ENCODE measurements at regions not wholly inside any gene's neighbourhood (a gene's known extent, or its start where the extent isn't known, plus 50 kb on each side); places are given as distances from the start of the nearest gene placed in this dataset.

DNA sequence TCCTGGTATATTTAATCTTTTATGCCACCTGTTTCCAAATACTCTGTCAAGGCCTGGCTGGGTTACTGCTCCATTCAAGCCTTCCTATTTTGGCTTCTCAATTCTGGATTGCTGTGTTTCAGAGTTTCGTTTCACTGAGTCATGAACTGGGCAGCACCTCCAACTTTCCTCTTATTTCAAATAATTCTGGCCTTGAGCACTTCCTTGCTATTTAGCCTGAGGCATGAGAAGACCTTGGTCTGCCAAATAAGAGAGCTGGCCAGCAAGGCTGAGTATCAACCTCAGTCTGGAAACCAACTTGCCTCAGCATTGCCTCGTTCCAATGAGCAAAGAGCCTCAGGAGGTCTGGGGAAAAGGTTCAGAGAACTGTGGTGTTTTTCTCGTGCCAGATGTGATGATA is 66.6 kb downstream of the TNFAIP3 start:
- DNase-seq, result no peak

DNA sequence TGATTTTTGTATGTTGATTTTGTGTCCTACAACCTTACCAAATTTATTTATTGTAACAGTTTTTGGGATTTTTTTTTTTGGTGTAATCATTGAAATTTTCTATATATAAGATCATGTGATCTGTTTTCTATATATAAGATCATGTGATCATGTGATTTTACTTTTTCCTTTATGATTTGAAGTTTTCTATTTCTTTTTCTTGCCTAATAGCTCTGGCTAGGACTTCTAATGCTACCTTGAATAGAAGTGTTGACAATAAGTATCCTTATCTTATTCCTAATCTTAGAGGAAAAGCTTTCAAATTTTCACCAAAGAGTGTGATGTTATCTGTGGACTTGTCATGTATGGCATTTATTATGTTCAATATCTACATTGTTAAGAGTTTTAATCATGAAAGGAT is 69.7 kb downstream of the TNFAIP3 start:
- no peak for DNase-seq

DNA sequence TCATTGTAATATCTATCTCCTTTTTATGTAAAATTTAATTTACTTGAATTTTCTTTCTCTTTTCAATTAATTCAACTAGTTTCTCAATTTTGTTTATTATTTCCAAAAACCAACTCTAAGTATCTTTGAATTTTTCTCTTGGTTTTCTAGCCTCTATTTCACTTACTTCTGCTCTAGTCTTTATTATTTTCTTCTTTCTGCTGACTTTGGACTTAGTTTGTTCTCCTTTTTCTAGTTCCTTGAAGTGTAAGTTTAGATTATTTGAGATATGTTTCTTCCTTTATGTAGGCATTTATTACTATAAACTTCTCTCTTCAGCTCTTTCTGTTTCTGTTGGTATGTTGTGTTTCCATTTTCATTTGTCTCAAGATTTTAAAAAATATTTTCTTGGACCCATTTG is 70.8 kb downstream of the TNFAIP3 start:
- no peak for DNase-seq

DNA sequence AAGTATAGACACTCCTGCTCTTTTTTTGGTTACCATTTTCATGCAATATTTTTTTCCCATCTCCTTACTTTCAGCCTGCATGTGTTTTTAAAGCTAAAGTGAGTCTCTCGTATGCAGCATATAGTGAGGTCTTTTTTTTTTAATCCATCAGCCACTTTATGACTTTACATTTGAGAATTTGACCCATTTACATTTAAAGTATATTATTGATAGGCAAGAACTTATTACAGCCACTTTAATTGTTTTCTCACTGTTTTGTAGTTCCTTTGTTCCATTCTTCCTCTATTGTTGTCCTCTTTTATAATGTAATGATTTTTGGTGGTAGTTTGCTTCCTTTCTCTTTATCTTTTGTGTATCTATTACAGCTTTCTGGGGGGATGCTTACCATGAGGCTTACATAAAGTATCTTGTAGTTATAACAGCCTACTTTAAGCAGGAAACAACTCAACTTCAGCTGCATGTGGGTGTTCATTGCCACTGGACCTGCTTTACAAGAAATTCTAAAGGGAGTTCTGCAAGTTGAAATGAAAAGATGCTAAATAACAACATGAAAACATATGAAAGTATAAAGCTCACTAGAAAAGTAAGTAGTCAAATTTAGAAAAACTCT is 71.8 kb downstream of the TNFAIP3 start:
- DNase-seq, result no peak

DNA sequence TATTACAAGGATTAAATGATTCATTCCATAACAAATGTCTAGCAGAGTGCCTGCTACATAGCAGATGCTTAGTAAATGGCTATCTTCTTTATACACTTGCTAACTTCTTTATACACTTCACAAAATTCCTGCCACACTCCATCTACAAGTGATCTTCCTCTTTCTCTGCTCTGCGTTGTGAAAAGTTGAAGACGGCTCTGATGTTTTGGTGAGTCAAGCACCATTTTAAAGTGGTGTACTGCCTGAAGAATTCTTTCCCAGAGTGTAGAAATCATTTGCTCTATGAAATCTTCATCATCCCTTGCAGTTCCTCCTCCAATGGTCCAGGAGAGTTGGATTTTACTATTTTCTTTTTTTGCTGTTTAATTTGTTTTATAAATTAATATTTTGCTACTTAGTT is 74.9 kb downstream of the TNFAIP3 start:
- DNase-seq, result no peak

DNA sequence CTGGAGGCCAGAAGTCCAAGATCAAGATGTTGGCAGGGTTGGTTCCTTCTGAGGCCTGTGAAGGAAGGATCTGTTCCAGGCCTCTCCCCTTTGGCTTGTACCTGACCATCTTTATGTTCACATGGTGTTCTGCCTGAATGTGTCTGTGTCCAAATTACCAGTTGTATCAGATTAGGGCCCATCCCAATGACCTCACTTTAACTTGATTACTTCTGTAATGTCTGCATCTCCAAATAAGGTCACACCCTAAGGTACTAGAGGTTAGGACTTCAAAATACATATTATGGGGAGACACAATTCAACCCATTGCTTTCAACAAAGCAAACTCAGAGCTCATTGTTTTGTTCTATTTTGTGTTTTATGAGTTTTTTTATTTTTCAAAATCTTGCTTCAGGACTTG is 75.7 kb downstream of the TNFAIP3 start:
- no peak for DNase-seq

DNA sequence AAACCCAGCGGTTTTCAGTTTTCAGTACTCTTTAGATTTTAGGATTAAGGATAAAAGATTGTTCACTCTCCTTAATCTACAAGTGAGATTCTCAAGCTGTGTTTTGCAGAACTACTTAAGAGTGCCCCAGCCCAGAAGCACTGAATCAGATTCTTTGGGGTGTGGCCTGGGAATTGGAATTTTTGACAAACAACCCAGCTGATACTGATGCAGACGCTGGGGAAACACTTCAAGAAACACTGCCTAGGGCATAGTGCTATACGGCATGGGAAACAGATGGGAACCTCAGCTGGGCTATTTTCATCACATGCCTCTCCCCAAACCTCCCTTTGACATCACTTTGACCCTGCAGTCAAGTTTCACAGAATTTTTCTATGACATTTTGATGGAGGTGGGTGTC is 77.3 kb downstream of the TNFAIP3 start:
- peak; percentile 30 for DNase-seq

DNA sequence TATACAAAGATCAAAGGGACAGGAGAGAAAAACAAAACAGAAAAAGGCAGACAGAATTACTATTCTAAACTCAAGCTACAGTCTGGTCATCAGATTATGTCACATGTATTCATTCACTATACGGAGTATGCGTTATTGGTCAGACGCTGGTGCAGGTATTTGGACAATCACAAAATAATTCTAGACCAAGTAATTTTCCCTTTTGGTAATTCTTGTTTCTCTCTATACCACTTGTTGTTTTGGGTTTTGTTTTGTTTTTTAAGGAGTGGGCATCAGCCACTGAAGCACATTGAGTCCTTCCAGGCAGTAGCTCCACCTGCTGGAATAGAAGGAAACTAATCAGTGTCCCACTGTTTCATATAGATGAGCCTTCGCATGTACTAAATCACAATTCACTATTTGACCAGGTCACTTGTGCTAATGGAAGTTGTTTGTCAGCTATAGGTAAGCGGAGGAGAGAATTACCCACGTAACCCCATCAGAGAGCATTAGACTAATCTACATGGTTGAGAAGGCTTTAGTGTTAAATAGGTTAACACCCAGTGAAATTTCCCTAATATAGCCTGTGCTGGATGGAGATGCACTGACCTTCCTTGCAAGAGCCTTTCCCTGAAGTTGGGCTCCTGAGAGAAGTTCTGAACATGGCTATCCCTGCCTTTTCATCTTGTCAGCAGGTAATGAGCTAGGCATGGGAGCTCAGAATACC is 77.9 kb downstream of the TNFAIP3 start:
- DNase-seq, result peak; percentile 15

DNA sequence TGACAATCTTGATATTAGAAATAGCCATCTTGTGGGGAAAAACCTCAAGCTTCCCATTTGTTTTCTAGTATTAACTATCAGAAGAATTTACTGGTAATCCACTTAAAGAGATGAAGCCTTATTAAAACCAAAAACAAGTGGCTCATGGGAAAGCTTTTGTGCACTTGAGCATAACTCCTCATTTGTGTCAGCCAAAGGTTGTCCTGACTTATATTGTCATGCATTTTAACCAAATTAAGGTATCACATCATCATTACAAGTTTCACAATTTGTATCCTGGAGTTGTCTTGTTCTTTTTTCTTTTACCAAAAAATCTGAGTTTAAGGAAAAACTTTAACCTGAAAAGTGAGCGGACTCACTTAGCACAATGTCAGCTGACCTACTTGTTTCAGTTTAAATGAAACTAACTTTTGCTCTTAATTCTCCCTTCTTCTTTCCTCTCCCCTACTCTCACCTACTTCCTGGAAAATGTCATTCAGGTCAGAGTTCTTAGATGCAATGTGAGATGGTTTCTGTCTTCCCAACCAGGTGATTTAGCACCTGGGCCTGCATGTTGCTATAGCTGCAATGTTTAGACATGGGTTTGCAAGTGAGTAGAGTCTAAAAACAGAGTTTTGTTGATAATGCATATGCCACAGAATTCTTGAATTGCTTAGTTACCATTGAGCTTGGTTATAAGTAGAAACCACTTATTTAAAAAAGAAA is 82.8 kb downstream of the TNFAIP3 start:
- no peak for DNase-seq

DNA sequence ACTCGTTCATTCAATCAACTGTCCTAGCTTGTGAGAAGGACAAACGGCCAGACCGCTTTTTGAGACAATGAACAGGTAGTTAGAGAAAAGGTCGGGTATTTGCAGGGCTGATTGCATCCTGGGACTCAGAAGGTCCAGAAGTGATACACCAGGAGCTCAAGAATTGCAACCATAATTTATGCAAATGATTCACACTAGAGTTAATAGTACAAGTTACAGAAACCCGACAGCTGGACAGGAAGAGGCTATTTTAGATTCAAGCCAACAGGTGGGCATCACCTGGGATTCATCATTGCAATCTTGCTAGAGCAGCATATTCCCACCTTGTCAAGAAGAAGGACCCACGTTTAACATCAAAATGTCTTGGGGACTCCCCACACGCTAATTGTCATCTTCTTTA is 83.5 kb downstream of the TNFAIP3 start:
- no peak for DNase-seq

DNA sequence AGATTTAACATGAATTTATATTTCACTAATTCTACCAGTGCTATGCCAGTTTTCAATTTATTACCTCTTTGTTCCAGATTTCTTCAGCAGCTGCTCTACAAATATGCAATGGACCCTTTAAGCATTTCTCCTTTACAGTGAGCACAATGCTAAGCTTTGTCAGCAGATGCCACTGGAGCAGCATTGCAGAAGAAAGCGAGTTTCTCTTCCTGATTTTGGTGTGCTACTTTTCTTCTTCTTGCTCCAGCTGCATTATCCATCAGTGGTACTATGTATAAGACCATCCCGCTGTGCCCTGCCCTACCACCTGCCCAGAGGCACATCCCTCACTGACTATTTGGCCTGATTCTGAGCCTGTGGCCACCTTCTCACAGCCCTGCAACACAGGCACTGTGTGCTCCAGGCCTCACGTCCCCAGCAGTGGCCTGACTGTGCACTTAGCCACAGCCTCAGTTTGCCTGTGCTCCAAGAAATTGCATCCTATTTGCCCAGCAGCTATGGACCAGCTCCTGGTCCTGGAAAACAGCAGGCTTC is 84.1 kb downstream of the TNFAIP3 start:
- no peak for DNase-seq

DNA sequence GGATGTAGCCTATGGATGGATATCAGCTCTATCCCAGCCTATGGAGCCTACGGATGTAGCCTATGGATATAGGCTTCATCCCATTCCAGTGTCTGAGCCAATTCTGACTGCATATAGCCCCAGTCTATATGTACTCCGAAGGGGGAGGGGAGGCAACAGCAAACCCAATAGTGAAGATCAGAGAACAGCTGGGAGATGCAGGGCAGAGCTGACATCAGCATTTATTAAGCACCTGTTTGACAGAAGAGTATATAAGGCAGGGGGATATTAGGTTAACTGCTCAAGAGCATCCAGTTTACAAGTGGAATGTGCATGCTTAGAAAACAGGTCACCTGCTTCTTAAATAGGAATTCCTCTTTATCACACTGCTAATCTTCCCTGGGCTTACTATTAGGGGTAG is 85.2 kb downstream of the TNFAIP3 start:
- DNase-seq, result no peak

DNA sequence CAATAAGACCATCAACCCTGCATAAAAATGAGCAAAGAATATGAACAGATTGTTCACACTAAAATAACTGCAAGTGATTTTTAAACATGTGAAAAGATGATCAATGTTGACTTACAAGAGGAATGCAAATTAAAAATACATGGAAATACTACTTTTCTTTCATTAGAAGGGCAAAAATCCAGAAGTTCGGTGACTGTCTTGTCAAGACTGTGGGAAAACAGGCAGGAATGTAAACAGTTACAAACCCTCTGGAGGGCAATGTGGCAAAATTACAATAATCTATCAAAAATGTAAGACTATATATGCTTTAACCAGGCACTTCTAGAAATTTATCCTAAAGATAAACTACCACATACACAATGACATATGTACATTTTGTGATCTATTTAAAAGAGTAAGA is 86.7 kb downstream of the TNFAIP3 start:
- no peak for DNase-seq

DNA sequence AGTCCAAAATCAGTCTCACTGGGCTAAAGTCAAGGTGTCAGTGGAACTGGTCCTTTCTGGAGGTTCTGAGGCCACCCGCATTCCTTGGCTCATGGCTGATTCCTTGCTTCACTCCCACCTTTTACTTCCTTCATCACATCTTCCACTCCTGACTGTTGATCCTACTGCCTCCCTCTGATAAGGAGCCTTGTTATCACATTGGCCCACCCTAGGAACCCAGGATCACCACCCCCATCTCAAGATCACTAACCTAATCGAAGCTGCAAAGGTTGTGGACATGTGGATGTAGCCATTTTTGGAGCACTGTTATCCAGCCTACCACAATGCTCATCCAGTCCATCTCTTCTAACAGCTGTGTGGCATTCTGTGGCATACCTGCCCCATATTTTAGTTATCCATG is 87.2 kb downstream of the TNFAIP3 start:
- DNase-seq, result no peak

DNA sequence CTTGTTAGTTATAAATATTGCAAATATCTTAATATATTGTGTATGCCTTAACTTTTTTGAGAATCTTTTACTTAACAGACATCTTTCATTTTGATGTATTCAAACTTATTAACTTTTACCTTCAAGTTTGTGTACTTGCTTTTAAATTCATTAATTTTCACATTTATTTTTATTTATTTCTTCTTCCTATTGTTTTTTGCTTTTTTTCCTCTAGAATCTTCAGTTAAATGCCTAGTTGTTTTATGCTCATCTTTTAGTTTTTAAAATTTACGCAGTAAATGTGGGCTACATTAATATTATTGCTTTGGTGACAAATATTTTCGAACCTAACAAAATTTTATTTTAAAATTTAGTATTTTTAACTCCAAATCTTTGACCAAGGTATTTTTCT is 89.0 kb downstream of the TNFAIP3 start:
- DNase-seq, result no peak

DNA sequence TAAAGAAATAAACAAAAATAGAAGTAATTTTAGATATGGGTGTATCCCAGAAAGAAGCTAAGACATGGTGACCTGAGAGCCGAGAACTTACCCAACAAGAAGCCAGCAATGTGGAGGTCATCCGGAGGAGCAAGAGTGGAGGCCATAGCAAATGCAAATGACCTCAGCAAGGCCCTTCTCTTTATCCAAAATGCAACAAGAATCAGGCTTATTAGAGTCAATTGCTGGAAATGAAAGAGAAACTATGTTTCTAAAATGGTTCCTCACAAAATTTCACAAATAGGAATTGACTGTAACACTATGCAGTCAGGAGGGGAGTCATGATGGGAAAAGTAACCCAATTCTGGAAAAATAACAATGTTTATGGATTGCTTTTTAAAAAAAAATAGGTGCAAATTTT is 90.4 kb downstream of the TNFAIP3 start:
- no peak for DNase-seq

DNA sequence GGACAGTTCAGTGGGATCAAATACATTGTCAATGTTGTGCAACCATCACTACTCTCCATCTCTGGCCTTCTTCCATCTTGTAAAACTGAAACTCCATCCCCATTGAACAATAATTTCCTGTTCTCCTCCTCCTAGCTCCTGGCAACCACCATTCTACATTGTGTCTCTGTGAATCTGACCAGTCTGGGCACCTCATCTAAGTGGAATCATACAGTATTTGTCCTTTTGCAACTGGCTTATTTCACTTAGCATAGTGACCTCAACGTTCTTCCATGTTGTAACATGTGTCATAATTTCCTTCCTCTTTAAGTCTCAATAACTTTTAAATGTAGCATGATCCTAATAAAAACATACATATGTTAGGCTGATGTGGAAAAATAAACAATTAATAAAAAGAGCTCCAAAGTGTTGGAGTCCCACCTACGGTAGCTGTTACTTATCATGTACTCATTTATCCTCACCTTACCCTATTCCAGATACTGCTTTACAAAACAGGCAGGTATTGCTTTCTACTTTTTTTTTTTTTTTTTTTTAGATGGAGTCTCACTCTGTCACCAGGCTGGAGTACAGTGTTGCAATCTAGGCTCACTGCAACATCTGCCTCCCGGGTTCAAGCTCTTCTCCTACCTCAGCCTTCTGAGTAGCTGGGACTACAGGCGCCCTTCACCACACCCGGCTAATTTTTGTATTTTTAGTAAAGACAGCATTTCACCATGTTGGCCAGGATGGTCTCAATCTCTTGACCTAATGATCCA is 91.9 kb downstream of the TNFAIP3 start:
- DNase-seq, result no peak

DNA sequence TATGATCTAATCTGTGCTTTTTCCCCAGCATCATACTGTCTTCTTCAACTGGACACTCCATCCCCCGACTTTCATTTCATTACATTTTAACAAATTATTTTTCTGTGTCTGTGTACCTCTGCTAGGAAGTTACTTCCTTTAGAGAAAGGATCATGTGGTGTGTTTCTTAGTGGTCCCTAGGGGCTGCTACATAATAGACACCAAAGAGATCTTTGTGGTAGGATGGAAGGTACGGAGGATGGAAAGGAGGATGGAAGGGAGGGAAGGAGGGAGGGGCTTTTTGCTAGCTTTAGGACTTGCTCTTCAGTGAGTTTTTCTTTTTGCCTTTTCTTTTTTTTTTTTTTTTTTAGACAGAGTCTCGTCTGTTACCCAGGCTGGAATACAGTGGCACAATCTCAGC is 95.7 kb downstream of the TNFAIP3 start:
- no peak for DNase-seq

DNA sequence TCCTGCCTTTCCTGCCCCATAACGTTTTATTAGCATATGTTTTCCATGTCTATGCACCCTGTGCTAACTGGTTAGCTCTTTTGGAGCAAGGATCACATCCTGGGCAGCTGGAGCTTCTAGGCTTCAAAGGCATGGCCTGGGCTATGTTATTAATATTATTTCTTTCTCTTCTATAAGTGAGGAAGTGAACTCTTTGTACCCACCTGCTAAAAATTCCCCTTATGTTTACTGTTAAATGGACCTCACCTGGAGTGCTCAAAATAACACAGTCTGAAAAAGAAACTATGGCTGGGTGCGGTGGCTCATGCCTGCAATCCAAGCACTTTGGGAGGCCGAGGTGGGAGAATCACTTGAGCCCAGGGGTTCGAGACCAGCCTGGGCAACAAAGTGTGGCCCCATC is 97.8 kb downstream of the TNFAIP3 start:
- no peak for DNase-seq

DNA sequence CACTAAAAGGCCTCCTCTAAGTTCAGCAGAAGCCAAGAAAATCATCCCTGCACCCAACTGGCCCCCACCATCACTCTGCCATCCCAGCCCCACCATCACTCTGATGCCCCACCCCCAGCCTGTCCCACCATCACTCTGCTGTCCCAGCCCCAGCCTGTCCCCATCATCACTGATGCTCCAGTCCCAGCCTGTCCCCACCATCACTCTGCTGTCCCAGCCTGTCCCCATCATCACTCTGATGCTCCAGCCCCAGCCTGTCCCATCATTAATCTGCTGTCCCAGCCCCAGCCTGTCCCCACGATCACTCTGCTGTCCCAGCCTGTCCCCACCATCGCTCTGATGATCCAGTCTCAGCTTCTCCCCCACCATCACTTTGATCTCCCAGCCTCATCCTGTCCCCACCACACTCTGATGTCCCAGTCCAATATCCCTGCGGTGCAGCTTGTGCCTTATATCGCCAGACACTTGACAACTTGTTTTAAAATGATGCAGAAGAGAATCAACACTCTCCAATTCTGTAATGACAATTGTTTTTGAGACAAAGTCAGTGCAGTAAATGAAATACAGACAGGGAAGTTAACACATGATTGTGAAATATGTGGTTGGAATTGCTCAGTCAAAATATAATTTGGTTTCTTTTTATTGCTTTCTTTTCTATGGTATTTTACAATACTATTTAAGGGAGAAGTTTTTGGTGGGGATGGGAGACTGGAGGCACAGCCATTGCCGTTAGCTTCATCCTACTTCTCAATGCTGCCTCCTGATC is 100.8 kb downstream of the TNFAIP3 start:
- no peak for DNase-seq

DNA sequence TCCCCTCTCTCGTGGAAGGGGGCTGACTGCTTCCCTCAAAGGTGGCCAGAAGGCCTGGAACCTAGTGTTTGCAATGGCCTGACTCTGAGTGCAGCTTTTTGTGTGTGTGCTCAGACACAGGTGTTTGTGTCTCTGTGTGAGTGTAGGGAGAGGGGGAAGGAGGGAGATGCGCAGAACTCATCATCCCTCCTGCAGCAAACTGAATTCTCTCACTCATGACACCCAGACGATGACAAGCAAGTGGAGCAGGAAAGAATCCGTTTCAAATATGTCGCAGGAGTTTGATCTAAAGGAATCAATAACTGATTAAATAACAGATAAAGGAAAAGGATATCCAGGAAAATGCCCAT is 101.4 kb downstream of the TNFAIP3 start:
- DNase-seq, result no peak

DNA sequence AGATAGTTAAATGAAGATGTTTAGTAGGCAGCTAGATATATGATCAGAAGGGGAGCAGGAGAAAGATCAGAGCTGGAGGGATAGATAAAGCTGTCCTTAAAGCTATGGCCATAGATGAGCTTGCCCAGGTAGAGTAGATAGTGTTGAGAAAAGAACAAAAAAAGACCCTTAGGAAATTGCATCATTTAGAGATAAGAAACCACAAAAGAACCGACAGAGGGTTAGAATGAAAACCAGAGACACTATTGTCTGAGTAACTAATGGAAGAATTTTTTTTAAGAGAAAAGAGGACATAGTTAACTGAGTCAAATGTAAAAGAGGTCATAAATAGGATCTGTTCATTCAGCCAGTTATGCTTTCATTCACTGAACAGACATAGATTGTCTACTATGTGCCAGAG is 101.8 kb downstream of the TNFAIP3 start:
- no peak for DNase-seq

DNA sequence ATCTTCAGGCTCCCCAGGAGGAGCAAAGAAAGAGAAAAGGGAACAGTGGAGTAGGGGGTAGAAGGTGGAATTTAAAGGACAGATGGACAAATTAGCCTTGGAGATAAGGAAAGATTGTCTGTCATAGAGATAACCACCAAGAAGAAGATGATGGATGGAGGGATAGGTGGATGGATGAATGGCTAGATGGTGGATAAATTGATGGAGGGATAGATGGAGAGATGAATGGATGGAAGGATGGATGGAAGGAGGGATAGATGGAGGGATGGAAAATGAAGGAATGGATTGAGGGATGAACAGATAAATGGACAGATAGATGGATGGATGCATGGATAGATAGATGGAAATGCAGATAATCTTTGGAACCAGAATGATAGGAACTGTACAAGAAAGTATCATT is 102.8 kb downstream of the TNFAIP3 start:
- no peak for DNase-seq
